CD4-positive, alpha-beta T cell (primary cell): ENCODE measurements at regions not wholly inside any gene's neighbourhood (a gene's known extent, or its start where the extent isn't known, plus 50 kb on each side); places are given as distances from the start of the nearest gene placed in this dataset.

Experiments used
- ATAC-seq: fragments of 200-7000 bp; cut with Tn5 transposase; one replicate; pipeline ENCODE4 v1.10.0; 2022; ENCODE audit warnings: mild to moderate bottlenecking; ENCODE audit not compliant: poor library complexity
- CTCF ChIA-PET: fragments of 350-600 bp; sonication (Branson Sonifier 250); formaldehyde crosslinking; loops from one replicate; lab custom pipeline; 2021; ENCODE audit warnings: antibody characterized with exemption, inconsistent platforms; lab: Charles Lee
- POLR2A ChIA-PET: fragments of 350-600 bp; sonication (Branson Sonifier 250); formaldehyde crosslinking; loops from one replicate; lab custom pipeline; 2021; ENCODE audit warnings: antibody characterized with exemption, inconsistent platforms; lab: Charles Lee
- DNase-seq, 14 experiments: peaks; one replicate each; pipeline ENCODE4 v3.0.0-alpha.2; 2013 to 2020; ENCODE audit warnings: mixed read lengths in 2 of 14
- H3K27ac ChIP-seq, 2 donors: one replicate each; pipeline versions ENCODE4 v1.5.1 to v1.7.0; 2013; ENCODE audit warnings: low read length in 2 of 2, low read depth in 1 of 2, mild to moderate bottlenecking in 1 of 2
- H3K27me3 ChIP-seq, 2 experiments: 1 replicate in 1 of 2; 2 replicates in 1 of 2; pipeline versions ENCODE4 v1.6.1 to v1.7.0; 2013; ENCODE audit warnings: low read length in 2 of 2, control low read depth in 1 of 2, mild to moderate bottlenecking in 1 of 2, moderate library complexity in 1 of 2; ENCODE audit not compliant: insufficient read depth in 2 of 2, control insufficient read depth in 1 of 2
- H3K36me3 ChIP-seq: one replicate; pipeline ENCODE4 v1.6.1; 2013; ENCODE audit warnings: low read length, control low read depth; ENCODE audit not compliant: insufficient read depth
- H3K4me1 ChIP-seq: one replicate; pipeline ENCODE4 v1.6.1; 2013; ENCODE audit warnings: low read length, control low read depth; ENCODE audit not compliant: insufficient read depth
- H3K4me3 ChIP-seq: one replicate; pipeline ENCODE4 v1.5.1; 2013; ENCODE audit warnings: mild to moderate bottlenecking, low read length, moderate library complexity
- H3K9me3 ChIP-seq, 2 experiments: 1 replicate in 1 of 2; 2 replicates in 1 of 2; pipeline versions ENCODE4 v1.6.1 to v1.7.0; 2013; ENCODE audit warnings: low read length in 2 of 2, mild to moderate bottlenecking in 2 of 2, control low read depth in 1 of 2, moderate library complexity in 1 of 2; ENCODE audit not compliant: control insufficient read depth in 1 of 2, insufficient read depth in 1 of 2
- H3K27ac Mint-ChIP-seq: one replicate; pipeline ENCODE4 v1.8.0; 2020; ENCODE audit warnings: mixed read lengths
- H3K27me3 Mint-ChIP-seq: one replicate; pipeline ENCODE4 v1.8.0; 2021; ENCODE audit warnings: mixed read lengths
- H3K36me3 Mint-ChIP-seq: one replicate; pipeline ENCODE4 v1.8.0; 2021; ENCODE audit warnings: low read depth, mixed read lengths
- H3K4me1 Mint-ChIP-seq: one replicate; pipeline ENCODE4 v1.8.0; 2021; ENCODE audit warnings: low read depth, mixed read lengths
- H3K4me3 Mint-ChIP-seq: one replicate; pipeline ENCODE4 v1.8.0; 2020; ENCODE audit warnings: mild to moderate bottlenecking, mixed read lengths
- H3K9me3 Mint-ChIP-seq: one replicate; pipeline ENCODE4 v1.8.0; 2020; ENCODE audit warnings: mixed read lengths
- CTCF ChIP-seq: fragments of 200-600 bp; IDR thresholded peaks from one replicate; pipeline ENCODE4 v1.8.0; 2022; ENCODE audit warnings: antibody characterized with exemption, mild to moderate bottlenecking
- intact Hi-C, 2 experiments: fragments of 100-400 bp; cut with DNase I in 1 of 2; cut with micrococcal nuclease in 1 of 2; formaldehyde crosslinking; loops; one replicate each; pipeline versions ENCODE4 v1.15.1 to v1.9.0; 2023 to 2025; cut with DNase I, micrococcal nuclease

- Histone ChIP-seq H3K36me3 (no peaks in the 10 kb centered on the region), H3K27ac (no peak overlapping the region), H3K9me3 (no peaks in the 10 kb centered on the region), H3K4me1 (peaks cover 14% of the 10 kb centered on the region), H3K4me3 (no peak overlapping the region), H3K27me3 (no peaks in the 10 kb centered on the region)
- Mint-ChIP-seq H3K4me1 (peaks cover 34% of the 10 kb centered on the region), H3K4me3 (peak overlapping the region; percentile 12), H3K27me3 (no peaks in the 10 kb centered on the region), H3K36me3 (no peaks in the 10 kb centered on the region), H3K27ac (peak overlapping the region; percentile 15), H3K9me3 (no peaks in the 10 kb centered on the region)
- ATAC-seq (no peak), DNase-seq (no peak)
- intact Hi-C loops: no loop called here
- no peak for TF ChIP-seq CTCF
- ChIA-PET POLR2A (interaction anchor here (1.0 kb wide), 1 partner anchor 20 kb away, joined by 4 read pairs; no protein-coding TSS in a partner anchor), CTCF (interaction anchor here (0.6 to 1.5 kb wide), 2 partner anchors 261 to 276 kb away, joined by 3 read pairs; no protein-coding TSS in a partner anchor)
These were observed 61.7 kb upstream of the SGK1 start for GRCh38 chr6:134379599-134379998.

- ChIA-PET POLR2A (interaction anchor here (1.0 kb wide), 1 partner anchor 19 kb away, joined by 4 read pairs; no protein-coding TSS in a partner anchor), CTCF (interaction anchor here (1.5 kb wide), 1 partner anchor 262 kb away, joined by 3 read pairs; no protein-coding TSS in a partner anchor)
- H3K4me1 ChIP-seq: peaks cover 14% of the 10 kb centered on the region
- Mint-ChIP-seq H3K27ac (peak overlapping the region; percentile 15), H3K4me1 (peaks cover 39% of the 10 kb centered on the region), H3K36me3 (no peaks in the 10 kb centered on the region), H3K27me3 (no peaks in the 10 kb centered on the region), H3K4me3 (no peak overlapping the region), H3K9me3 (no peaks in the 10 kb centered on the region)
- intact Hi-C loops: no loop called here
- no peaks in the 10 kb centered on the region for H3K27me3 ChIP-seq
- H3K9me3 ChIP-seq: no peaks in the 10 kb centered on the region
- no peaks in the 10 kb centered on the region for H3K36me3 ChIP-seq
- H3K27ac ChIP-seq: no peak overlapping the region
- TF ChIP-seq CTCF: no peak
- ATAC-seq: peak; percentile 37
- no peak overlapping the region for H3K4me3 ChIP-seq
- DNase-seq: peak in 4 of 14 experiments; percentile 7 to 62 (median 49)
These were observed 61.2 kb upstream of the SGK1 start for GRCh38 chr6:134379076-134379475.

GRCh38 chr6:134378426-134378825, 60.5 kb upstream of the SGK1 start:
- CTCF ChIA-PET: interaction anchor here (1.5 kb wide), 1 partner anchor 262 kb away, joined by 3 read pairs; no protein-coding TSS in a partner anchor
- no peaks in the 10 kb centered on the region for H3K36me3 ChIP-seq
- no peak for TF ChIP-seq CTCF
- no peak overlapping the region for H3K4me3 ChIP-seq
- no peaks in the 10 kb centered on the region for H3K27me3 ChIP-seq
- intact Hi-C loops: no loop called here
- no peak for ATAC-seq
- peaks cover 14% of the 10 kb centered on the region for H3K4me1 ChIP-seq
- no peak for DNase-seq
- H3K9me3 Mint-ChIP-seq: no peaks in the 10 kb centered on the region
- H3K9me3 ChIP-seq: no peaks in the 10 kb centered on the region
- H3K27ac Mint-ChIP-seq: no peak overlapping the region
- peaks cover 44% of the 10 kb centered on the region for H3K4me1 Mint-ChIP-seq
- peak overlapping the region; percentile 25 for H3K4me3 Mint-ChIP-seq
- H3K27ac ChIP-seq: no peak overlapping the region
- POLR2A ChIA-PET: no interaction called here
- no peaks in the 10 kb centered on the region for H3K27me3 Mint-ChIP-seq
- no peaks in the 10 kb centered on the region for H3K36me3 Mint-ChIP-seq
